ENCODE measurements at regions not wholly inside any gene's neighbourhood (a gene's known extent, or its start where the extent isn't known, plus 50 kb on each side); places are given as distances from the start of the nearest gene placed in this dataset.
"Not testable (repeated sequence)": the region's sequence is repeated elsewhere in the genome, so short reads cannot be mapped to it uniquely, and the experiment has no call there.

DNA sequence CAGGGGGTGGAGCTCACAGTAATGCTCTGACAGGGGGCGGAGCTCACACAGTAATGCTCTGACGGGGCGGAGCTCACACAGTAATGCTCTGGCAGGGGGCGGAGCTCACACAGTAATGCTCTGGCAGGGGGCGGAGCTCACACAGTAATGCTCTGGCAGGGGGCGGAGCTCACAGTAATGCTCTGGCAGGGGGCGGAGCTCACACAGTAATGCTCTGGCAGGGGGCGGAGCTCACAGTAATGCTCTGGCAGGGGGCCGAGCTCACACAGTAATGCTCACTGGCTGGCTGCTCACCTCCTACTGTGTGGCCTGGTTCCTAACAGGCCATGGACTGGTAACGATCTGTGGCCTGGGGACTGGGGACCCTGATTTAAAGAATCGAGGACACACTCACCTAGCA lies 53.9 kb upstream of the TNK2 start:
- BruUV-seq (replicated peaks); H3K79me2 ChIP-seq (ENCODE audit: insufficient read depth, low read length); H3K4me1 ChIP-seq (ENCODE audit: insufficient read depth, low read length); H3K4me3 ChIP-seq (replicated peaks in 1 of 3; ENCODE audit: insufficient read depth in 1 of 3, low read depth in 2 of 3, low read length in 3 of 3); POLR2A ChIA-PET; FAIRE-seq; H3K4me2 ChIP-seq (ENCODE audit: low read depth, low read length); H3K9me3 ChIP-seq (ENCODE audit: low read length); intact Hi-C loops (cut with micrococcal nuclease; ENCODE audit: unreplicated experiment); ATAC-seq; CTCF ChIA-PET (ENCODE audit: low intra/inter-chr PET ratio, low total read pairs); H3K36me3 ChIP-seq (replicated peaks in 1 of 2; ENCODE audit: control insufficient read depth in 1 of 2, insufficient read depth in 2 of 2, low read length in 2 of 2); H2AFZ ChIP-seq (ENCODE audit: low read length); H3K27ac ChIP-seq (ENCODE audit: extremely low read length, insufficient read depth, low read length); DNase-seq (ENCODE audit: low spot score); H3K27me3 ChIP-seq (ENCODE audit: control insufficient read depth in 1 of 2, insufficient read depth in 2 of 2, low read length in 2 of 2); H3K9ac ChIP-seq (ENCODE audit: insufficient read depth, low read depth, low read length); H4K20me1 ChIP-seq (ENCODE audit: insufficient read depth, low read length): not testable (repeated sequence)
- 90% methylated on average over 8 of the region's 11 CpGs for WGBS (ENCODE audit: low lambda C conversion rate)
- TF ChIP-seq, protein P1, sequence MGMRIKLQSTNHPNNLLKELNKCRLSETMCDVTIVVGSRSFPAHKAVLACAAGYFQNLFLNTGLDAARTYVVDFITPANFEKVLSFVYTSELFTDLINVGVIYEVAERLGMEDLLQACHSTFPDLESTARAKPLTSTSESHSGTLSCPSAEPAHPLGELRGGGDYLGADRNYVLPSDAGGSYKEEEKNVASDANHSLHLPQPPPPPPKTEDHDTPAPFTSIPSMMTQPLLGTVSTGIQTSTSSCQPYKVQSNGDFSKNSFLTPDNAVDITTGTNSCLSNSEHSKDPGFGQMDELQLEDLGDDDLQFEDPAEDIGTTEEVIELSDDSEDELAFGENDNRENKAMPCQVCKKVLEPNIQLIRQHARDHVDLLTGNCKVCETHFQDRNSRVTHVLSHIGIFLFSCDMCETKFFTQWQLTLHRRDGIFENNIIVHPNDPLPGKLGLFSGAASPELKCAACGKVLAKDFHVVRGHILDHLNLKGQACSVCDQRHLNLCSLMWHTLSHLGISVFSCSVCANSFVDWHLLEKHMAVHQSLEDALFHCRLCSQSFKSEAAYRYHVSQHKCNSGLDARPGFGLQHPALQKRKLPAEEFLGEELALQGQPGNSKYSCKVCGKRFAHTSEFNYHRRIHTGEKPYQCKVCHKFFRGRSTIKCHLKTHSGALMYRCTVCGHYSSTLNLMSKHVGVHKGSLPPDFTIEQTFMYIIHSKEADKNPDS (CRISPR knock-in tag; IDR thresholded peaks at IDR 0.05), result peak; percentile 95; the same call in 1 of the 2 replicates
- in situ Hi-C loops (cut with HindIII; ENCODE audit: extremely low pct_ligation_motif_present, low pct_unique_long_range_greater_than_20kb), result loop anchor here (25.0 kb wide), 1 partner anchor 275 kb away; no protein-coding TSS in a partner anchor

DNA sequence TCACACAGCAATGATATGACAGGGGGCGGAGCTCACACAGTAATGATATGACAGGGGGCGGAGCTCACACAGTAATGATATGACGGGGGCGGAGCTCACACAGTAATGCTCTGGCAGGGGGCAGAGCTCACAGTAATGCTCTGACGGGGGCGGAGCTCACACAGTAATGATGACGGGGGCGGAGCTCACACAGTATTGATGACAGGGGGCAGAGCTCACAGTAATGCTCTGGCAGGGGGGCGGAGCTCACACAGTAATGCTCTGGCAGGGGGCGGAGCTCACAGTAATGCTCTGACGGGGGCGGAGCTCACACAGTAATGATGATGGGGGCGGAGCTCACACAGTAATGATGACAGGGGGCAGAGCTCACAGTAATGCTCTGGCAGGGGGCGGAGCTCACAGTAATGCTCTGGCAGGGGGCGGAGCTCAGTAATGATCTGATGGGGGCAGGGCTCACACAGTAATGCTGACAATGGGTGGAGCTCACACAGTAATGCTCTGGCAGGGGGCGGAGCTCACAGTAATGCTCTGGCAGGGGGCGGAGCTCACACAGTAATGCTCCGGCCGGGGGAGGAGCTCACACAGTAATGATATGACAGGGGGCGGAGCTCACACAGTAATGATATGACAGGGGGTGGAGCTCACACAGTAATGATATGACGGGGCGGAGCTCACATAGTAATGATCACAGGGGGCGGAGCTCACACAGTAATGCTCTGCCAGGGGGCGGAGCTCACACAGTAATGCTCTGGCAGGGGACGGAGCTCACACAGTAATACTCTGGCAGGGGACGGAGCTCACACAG lies 52.8 kb upstream of the TNK2 start:
- H4K20me1 ChIP-seq (ENCODE audit: insufficient read depth, low read length); FAIRE-seq; H3K36me3 ChIP-seq (replicated peaks in 1 of 2; ENCODE audit: control insufficient read depth in 1 of 2, insufficient read depth in 2 of 2, low read length in 2 of 2); H3K79me2 ChIP-seq (ENCODE audit: insufficient read depth, low read length); H3K4me3 ChIP-seq (replicated peaks in 1 of 3; ENCODE audit: insufficient read depth in 1 of 3, low read depth in 2 of 3, low read length in 3 of 3); DNase-seq (ENCODE audit: low spot score); ATAC-seq; H3K9ac ChIP-seq (ENCODE audit: insufficient read depth, low read depth, low read length); H3K4me1 ChIP-seq (ENCODE audit: insufficient read depth, low read length); BruUV-seq (replicated peaks); H3K9me3 ChIP-seq (ENCODE audit: low read length); H3K27me3 ChIP-seq (ENCODE audit: control insufficient read depth in 1 of 2, insufficient read depth in 2 of 2, low read length in 2 of 2); CTCF ChIA-PET (ENCODE audit: low intra/inter-chr PET ratio, low total read pairs); H2AFZ ChIP-seq (ENCODE audit: low read length); intact Hi-C loops (cut with micrococcal nuclease; ENCODE audit: unreplicated experiment); H3K4me2 ChIP-seq (ENCODE audit: low read depth, low read length); H3K27ac ChIP-seq (ENCODE audit: extremely low read length, insufficient read depth, low read length); POLR2A ChIA-PET: not testable (repeated sequence)
- WGBS (ENCODE audit: low lambda C conversion rate), result 96% methylated on average over 26 of the region's 26 CpGs
- TF ChIP-seq, protein P1 (CRISPR knock-in tag; IDR thresholded peaks at IDR 0.05), result 0 out of 2 replicates have a peak, but pooled peaks have one; percentile 41
- in situ Hi-C loops (cut with HindIII; ENCODE audit: extremely low pct_ligation_motif_present, low pct_unique_long_range_greater_than_20kb), result loop anchor here (25.0 kb wide), 1 partner anchor 274 kb away; no protein-coding TSS in a partner anchor

- H3K4me3 ChIP-seq (replicated peaks in 1 of 3; ENCODE audit: insufficient read depth in 1 of 3, low read depth in 2 of 3, low read length in 3 of 3); H3K9me3 ChIP-seq (ENCODE audit: low read length); DNase-seq (ENCODE audit: low spot score); H2AFZ ChIP-seq (ENCODE audit: low read length); H3K36me3 ChIP-seq (replicated peaks in 1 of 2; ENCODE audit: control insufficient read depth in 1 of 2, insufficient read depth in 2 of 2, low read length in 2 of 2); FAIRE-seq; H3K9ac ChIP-seq (ENCODE audit: insufficient read depth, low read depth, low read length); ATAC-seq; H3K4me1 ChIP-seq (ENCODE audit: insufficient read depth, low read length); H3K27me3 ChIP-seq (ENCODE audit: control insufficient read depth in 1 of 2, insufficient read depth in 2 of 2, low read length in 2 of 2); H4K20me1 ChIP-seq (ENCODE audit: insufficient read depth, low read length); intact Hi-C loops (cut with micrococcal nuclease; ENCODE audit: unreplicated experiment); BruUV-seq (replicated peaks); H3K79me2 ChIP-seq (ENCODE audit: insufficient read depth, low read length); CTCF ChIA-PET (ENCODE audit: low intra/inter-chr PET ratio, low total read pairs); H3K27ac ChIP-seq (ENCODE audit: extremely low read length, insufficient read depth, low read length); POLR2A ChIA-PET; H3K4me2 ChIP-seq (ENCODE audit: low read depth, low read length): not testable (repeated sequence)
- in situ Hi-C loops (cut with HindIII; ENCODE audit: extremely low pct_ligation_motif_present, low pct_unique_long_range_greater_than_20kb), result loop anchor here (25.0 kb wide), 1 partner anchor 273 kb away; no protein-coding TSS in a partner anchor
- WGBS (ENCODE audit: low lambda C conversion rate), result 94% methylated on average over 2 of the region's 2 CpGs
These were observed 51.8 kb upstream of the TNK2 start for GRCh38 chr3:195960164-195960563.
